GM23338 (cell line): ENCODE measurements at regions not wholly inside any gene's neighbourhood (a gene's known extent, or its start where the extent isn't known, plus 50 kb on each side); places are given as distances from the start of the nearest gene placed in this dataset.

Experiments
- CREB1 ChIP-seq: fragments of 250-450 bp; sonication (Bioruptor Pico); IDR thresholded peaks from 2 replicates; pipeline ENCODE4 v1.5.0; 2020; ENCODE audit warnings: low read depth, mild to moderate bottlenecking, moderate library complexity
- EZH2 ChIP-seq: fragments of 200-600 bp; sonication (generic); IDR thresholded peaks from one replicate; pipeline ENCODE4 v1.8.0; 2017; ENCODE audit warnings: antibody characterized with exemption, mild to moderate bottlenecking, low read depth; ENCODE audit not compliant: unreplicated experiment
- EZH2phosphoT487 ChIP-seq: fragments of 200-600 bp; sonication (generic); IDR thresholded peaks from one replicate; pipeline ENCODE4 v1.8.1; 2018; ENCODE audit warnings: antibody characterized with exemption; ENCODE audit not compliant: unreplicated experiment
- POLR2AphosphoS5 ChIP-seq: IDR thresholded peaks from 2 replicates; pipeline ENCODE4 v1.6.1; 2016; ENCODE audit warnings: antibody characterized with exemption, low read depth
- ZNF114 ChIP-seq: fragments of 250-450 bp; sonication (Bioruptor Pico); IDR thresholded peaks from 2 replicates; pipeline ENCODE4 v1.5.0; 2020; ENCODE audit warnings: mild to moderate bottlenecking, moderate library complexity
- TF ChIP-seq, protein P1 (sequence below), 2 experiments: fragments of 200-600 bp in 1 of 2; sonication (generic) in 1 of 2; conservative IDR thresholded peaks; 2 replicates each; pipeline versions ENCODE4 v1.5.1 to v1.6.1; 2016 to 2017; ENCODE audit warnings: antibody characterized with exemption in 2 of 2, low read depth in 2 of 2, mild to moderate bottlenecking in 2 of 2, moderate library complexity in 1 of 2
- TF ChIP-seq, protein P2 (sequence below): IDR thresholded peaks from one replicate; pipeline ENCODE4 v1.6.1; 2018; ENCODE audit warnings: antibody characterized with exemption; ENCODE audit not compliant: unreplicated experiment
- TF ChIP-seq, protein P3 (sequence below): IDR thresholded peaks from 2 replicates; pipeline ENCODE4 v1.6.1; 2016; ENCODE audit warnings: antibody characterized with exemption

DNA sequence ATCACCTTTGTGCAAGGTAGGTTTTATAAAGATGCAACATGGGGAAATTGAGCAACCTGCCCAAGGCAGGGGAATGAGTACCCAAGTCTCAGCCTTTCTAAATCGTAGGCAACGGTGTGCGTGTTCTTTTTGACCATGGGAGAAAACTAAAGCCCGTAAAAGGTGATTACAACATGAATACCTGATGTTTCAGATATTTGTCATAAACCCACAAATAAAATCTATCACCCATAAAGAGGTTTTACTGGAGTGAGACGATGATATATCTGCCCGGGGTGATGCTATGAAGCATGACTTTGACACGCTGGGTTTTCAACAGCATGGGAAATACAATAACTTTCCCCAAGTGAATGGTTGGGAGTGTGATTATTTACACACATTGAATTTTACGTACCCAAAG lies 406.3 kb upstream of the KLF6 start:
- TF ChIP-seq, protein P1, sequence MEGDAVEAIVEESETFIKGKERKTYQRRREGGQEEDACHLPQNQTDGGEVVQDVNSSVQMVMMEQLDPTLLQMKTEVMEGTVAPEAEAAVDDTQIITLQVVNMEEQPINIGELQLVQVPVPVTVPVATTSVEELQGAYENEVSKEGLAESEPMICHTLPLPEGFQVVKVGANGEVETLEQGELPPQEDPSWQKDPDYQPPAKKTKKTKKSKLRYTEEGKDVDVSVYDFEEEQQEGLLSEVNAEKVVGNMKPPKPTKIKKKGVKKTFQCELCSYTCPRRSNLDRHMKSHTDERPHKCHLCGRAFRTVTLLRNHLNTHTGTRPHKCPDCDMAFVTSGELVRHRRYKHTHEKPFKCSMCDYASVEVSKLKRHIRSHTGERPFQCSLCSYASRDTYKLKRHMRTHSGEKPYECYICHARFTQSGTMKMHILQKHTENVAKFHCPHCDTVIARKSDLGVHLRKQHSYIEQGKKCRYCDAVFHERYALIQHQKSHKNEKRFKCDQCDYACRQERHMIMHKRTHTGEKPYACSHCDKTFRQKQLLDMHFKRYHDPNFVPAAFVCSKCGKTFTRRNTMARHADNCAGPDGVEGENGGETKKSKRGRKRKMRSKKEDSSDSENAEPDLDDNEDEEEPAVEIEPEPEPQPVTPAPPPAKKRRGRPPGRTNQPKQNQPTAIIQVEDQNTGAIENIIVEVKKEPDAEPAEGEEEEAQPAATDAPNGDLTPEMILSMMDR (conservative IDR thresholded peaks at IDR 0.05; ENCODE audit: low read depth in 2 of 2): no peak
- no peak for TF ChIP-seq POLR2AphosphoS5
- no peak for TF ChIP-seq CREB1 (CRISPR knock-in tag)
- TF ChIP-seq, protein P2, sequence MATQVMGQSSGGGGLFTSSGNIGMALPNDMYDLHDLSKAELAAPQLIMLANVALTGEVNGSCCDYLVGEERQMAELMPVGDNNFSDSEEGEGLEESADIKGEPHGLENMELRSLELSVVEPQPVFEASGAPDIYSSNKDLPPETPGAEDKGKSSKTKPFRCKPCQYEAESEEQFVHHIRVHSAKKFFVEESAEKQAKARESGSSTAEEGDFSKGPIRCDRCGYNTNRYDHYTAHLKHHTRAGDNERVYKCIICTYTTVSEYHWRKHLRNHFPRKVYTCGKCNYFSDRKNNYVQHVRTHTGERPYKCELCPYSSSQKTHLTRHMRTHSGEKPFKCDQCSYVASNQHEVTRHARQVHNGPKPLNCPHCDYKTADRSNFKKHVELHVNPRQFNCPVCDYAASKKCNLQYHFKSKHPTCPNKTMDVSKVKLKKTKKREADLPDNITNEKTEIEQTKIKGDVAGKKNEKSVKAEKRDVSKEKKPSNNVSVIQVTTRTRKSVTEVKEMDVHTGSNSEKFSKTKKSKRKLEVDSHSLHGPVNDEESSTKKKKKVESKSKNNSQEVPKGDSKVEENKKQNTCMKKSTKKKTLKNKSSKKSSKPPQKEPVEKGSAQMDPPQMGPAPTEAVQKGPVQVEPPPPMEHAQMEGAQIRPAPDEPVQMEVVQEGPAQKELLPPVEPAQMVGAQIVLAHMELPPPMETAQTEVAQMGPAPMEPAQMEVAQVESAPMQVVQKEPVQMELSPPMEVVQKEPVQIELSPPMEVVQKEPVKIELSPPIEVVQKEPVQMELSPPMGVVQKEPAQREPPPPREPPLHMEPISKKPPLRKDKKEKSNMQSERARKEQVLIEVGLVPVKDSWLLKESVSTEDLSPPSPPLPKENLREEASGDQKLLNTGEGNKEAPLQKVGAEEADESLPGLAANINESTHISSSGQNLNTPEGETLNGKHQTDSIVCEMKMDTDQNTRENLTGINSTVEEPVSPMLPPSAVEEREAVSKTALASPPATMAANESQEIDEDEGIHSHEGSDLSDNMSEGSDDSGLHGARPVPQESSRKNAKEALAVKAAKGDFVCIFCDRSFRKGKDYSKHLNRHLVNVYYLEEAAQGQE: no peak
- TF ChIP-seq EZH2: no peak
- TF ChIP-seq EZH2phosphoT487: no peak
- TF ChIP-seq ZNF114 (CRISPR knock-in tag): no peak
- TF ChIP-seq, protein P3, sequence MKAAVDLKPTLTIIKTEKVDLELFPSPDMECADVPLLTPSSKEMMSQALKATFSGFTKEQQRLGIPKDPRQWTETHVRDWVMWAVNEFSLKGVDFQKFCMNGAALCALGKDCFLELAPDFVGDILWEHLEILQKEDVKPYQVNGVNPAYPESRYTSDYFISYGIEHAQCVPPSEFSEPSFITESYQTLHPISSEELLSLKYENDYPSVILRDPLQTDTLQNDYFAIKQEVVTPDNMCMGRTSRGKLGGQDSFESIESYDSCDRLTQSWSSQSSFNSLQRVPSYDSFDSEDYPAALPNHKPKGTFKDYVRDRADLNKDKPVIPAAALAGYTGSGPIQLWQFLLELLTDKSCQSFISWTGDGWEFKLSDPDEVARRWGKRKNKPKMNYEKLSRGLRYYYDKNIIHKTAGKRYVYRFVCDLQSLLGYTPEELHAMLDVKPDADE: no peak
